ENCODE measurements at regions not wholly inside any gene's neighbourhood (a gene's known extent, or its start where the extent isn't known, plus 50 kb on each side); places are given as distances from the start of the nearest gene placed in this dataset.
"Not testable (repeated sequence)": the region's sequence is repeated elsewhere in the genome, so short reads cannot be mapped to it uniquely, and the experiment has no call there.

- no peaks in the 10 kb centered on the region for H3K36me3 Mint-ChIP-seq (ENCODE audit: low read depth)
- no peak overlapping the region for H3K4me3 Mint-ChIP-seq
- no peaks in the 10 kb centered on the region for H3K4me1 Mint-ChIP-seq (ENCODE audit: low read depth)
- no peak overlapping the region for H3K27ac Mint-ChIP-seq
- no peak for DNase-seq (ENCODE audit: low spot score)
- no peaks in the 10 kb centered on the region for H3K9me3 Mint-ChIP-seq
- H3K27me3 Mint-ChIP-seq (ENCODE audit: insufficient read depth): peaks cover 5% of the 10 kb centered on the region
- intact Hi-C loops (cut with micrococcal nuclease): no loop called here
These were observed 392.1 kb upstream of the PODXL start for GRCh38 chr7:131948434-131949053.

DNA sequence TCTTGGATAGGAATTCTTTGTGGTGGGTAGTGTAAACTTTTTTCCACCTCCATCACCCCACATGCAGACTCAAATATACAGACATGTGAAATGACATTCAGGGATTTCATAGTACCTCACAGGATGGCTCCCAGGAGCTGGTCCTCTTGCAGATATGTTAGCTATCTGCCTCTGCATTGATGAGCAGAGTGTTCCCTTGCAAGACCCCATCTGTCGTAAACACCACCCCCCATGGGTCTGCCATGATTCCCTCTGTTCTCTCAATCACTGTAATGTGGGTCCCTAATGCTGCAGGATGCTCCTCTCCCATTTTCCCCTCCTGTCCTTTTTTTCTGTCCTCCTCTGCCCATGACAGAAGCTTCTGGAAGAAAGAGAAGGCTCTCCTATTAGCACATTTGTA is 391.2 kb upstream of the PODXL start:
- Mint-ChIP-seq H3K4me1 (ENCODE audit: low read depth) (no peaks in the 10 kb centered on the region), H3K27me3 (ENCODE audit: insufficient read depth) (peaks cover 5% of the 10 kb centered on the region), H3K9me3 (no peaks in the 10 kb centered on the region), H3K27ac (no peak overlapping the region), H3K4me3 (no peak overlapping the region), H3K36me3 (ENCODE audit: low read depth) (no peaks in the 10 kb centered on the region)
- intact Hi-C loops (cut with micrococcal nuclease): no loop called here
- no peak for DNase-seq (ENCODE audit: low spot score)

DNA sequence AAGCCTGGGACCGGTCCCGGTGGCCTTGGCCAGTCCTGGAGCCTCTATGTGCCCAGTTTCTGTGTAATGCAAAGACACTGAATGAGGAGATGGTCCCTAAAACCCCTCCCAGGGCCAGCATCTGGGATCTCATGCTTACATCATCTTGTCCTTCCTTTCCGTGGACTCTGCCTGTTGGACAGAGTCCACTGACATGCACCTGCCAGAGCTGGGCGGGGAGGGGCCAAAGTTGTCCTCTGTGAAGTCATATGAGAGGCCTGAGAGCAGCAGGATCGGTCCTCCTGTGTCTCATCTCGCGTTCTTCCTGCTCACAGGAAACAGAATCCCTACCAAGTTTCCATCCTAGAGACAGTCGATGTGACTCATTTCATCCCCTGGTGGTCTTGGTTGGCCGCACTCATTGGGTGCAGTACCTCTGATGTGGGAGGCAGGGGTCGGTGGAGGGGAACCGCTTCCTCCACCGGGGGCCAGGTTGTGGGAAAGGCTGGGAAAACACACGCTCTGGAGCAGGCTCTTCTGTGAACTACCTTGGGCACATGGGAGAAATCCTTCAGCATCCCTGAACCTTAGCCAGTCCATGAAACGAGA is 389.6 kb upstream of the PODXL start:
- intact Hi-C loops (cut with micrococcal nuclease): loop anchor here (1.0 to 2.0 kb wide), 2 partner anchors 103 to 635 kb away; no protein-coding TSS in a partner anchor
- H3K4me1 Mint-ChIP-seq (ENCODE audit: low read depth): no peaks in the 10 kb centered on the region
- DNase-seq (ENCODE audit: low spot score): no peak
- H3K36me3 Mint-ChIP-seq (ENCODE audit: low read depth): no peaks in the 10 kb centered on the region
- H3K27me3 Mint-ChIP-seq (ENCODE audit: insufficient read depth): peaks cover 5% of the 10 kb centered on the region
- H3K9me3 Mint-ChIP-seq: no peaks in the 10 kb centered on the region
- no peak overlapping the region for H3K4me3 Mint-ChIP-seq
- H3K27ac Mint-ChIP-seq: no peak overlapping the region

- Mint-ChIP-seq H3K9me3 (no peaks in the 10 kb centered on the region), H3K27me3 (ENCODE audit: insufficient read depth) (peaks cover 5% of the 10 kb centered on the region), H3K4me1 (ENCODE audit: low read depth) (no peaks in the 10 kb centered on the region), H3K36me3 (ENCODE audit: low read depth) (no peaks in the 10 kb centered on the region), H3K4me3 (peak overlapping the region; percentile 2), H3K27ac (no peak overlapping the region)
- peak; percentile 19 for DNase-seq (ENCODE audit: low spot score)
- intact Hi-C loops (cut with micrococcal nuclease): loop anchor here (1.0 to 2.0 kb wide), 2 partner anchors 104 to 635 kb away; no protein-coding TSS in a partner anchor
These were observed 389.0 kb upstream of the PODXL start for GRCh38 chr7:131945313-131945911.

GRCh38 chr7:131944556-131945069 is 388.2 kb upstream of the PODXL start:
- peaks cover 7% of the 10 kb centered on the region for H3K27me3 Mint-ChIP-seq (ENCODE audit: insufficient read depth)
- H3K4me3 Mint-ChIP-seq: no peak overlapping the region
- intact Hi-C loops (cut with micrococcal nuclease): loop anchor here (1.0 to 2.0 kb wide), 2 partner anchors 105 to 636 kb away; no protein-coding TSS in a partner anchor
- no peak for DNase-seq (ENCODE audit: low spot score)
- no peaks in the 10 kb centered on the region for H3K9me3 Mint-ChIP-seq
- no peaks in the 10 kb centered on the region for H3K4me1 Mint-ChIP-seq (ENCODE audit: low read depth)
- no peak overlapping the region for H3K27ac Mint-ChIP-seq
- no peaks in the 10 kb centered on the region for H3K36me3 Mint-ChIP-seq (ENCODE audit: low read depth)

GRCh38 chr7:131943646-131944045 is 387.2 kb upstream of the PODXL start:
- no peak for DNase-seq (ENCODE audit: low spot score)
- no peak overlapping the region for H3K4me3 Mint-ChIP-seq

GRCh38 chr7:131943211-131943610 is 386.8 kb upstream of the PODXL start:
- no peak overlapping the region for H3K4me3 Mint-ChIP-seq
- no peaks in the 10 kb centered on the region for H3K36me3 Mint-ChIP-seq (ENCODE audit: low read depth)
- no peak overlapping the region for H3K27ac Mint-ChIP-seq
- no peaks in the 10 kb centered on the region for H3K4me1 Mint-ChIP-seq (ENCODE audit: low read depth)
- peaks cover 7% of the 10 kb centered on the region for H3K27me3 Mint-ChIP-seq (ENCODE audit: insufficient read depth)
- intact Hi-C loops (cut with micrococcal nuclease): no loop called here
- H3K9me3 Mint-ChIP-seq: no peaks in the 10 kb centered on the region
- no peak for DNase-seq (ENCODE audit: low spot score)

More at GRCh38 chr7:131943646-131944045, 387.2 kb upstream of the PODXL start:
- intact Hi-C loops (cut with micrococcal nuclease): loop anchor here (2.0 kb wide), 1 partner anchor 637 kb away; no protein-coding TSS in a partner anchor
- H3K27ac Mint-ChIP-seq: no peak overlapping the region
- no peaks in the 10 kb centered on the region for H3K4me1 Mint-ChIP-seq (ENCODE audit: low read depth)
- H3K36me3 Mint-ChIP-seq (ENCODE audit: low read depth): no peaks in the 10 kb centered on the region
- H3K27me3 Mint-ChIP-seq (ENCODE audit: insufficient read depth): peaks cover 7% of the 10 kb centered on the region
- H3K9me3 Mint-ChIP-seq: no peaks in the 10 kb centered on the region

DNA sequence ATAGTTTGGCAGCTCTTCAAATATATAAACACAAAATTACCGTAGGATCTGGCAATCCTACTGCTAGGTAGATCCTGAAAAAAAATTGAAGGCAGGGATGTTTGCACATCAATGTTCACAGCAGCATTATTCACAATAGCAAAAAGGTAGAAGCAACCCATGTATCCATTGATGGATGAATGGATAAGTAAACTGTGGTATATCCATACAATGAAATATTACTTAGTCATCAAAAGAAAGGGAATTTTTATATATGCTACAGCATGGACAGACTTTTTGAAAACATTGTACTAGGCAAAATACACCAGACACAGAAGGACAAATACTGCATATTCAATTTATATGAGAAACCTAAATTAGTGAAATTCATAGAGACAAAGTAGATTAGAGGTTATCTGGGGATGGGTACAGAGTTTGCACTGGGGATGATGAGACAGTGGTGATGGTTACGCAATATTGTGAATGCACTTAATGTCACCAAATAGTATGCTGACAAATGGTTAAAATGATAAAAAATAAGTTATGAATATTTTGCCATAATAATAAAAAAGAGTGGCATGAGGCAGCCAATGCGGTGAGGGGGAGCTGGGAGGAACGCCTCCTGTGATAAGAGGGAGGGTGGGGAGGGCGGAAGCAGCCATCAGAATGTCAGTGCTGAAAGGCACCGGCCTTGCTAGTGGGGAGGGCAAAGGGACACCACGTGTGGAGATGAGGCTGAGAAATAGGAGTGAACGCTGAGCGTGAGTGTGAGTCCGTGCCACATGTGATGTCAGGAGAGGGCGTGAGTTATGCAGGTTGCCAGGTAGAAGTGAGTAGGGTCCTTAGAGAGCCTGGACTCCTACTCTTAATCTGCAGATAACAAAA is 386.1 kb upstream of the PODXL start:
- no peak for DNase-seq (ENCODE audit: low spot score)
- H3K9me3 Mint-ChIP-seq: no peaks in the 10 kb centered on the region
- intact Hi-C loops (cut with micrococcal nuclease): no loop called here
- no peak overlapping the region for H3K4me3 Mint-ChIP-seq
- peaks cover 7% of the 10 kb centered on the region for H3K27me3 Mint-ChIP-seq (ENCODE audit: insufficient read depth)
- no peaks in the 10 kb centered on the region for H3K36me3 Mint-ChIP-seq (ENCODE audit: low read depth)
- H3K4me1 Mint-ChIP-seq (ENCODE audit: low read depth): no peaks in the 10 kb centered on the region
- H3K27ac Mint-ChIP-seq: no peak overlapping the region

GRCh38 chr7:131941291-131941690 is 384.9 kb upstream of the PODXL start:
- Mint-ChIP-seq H3K4me1 (ENCODE audit: low read depth) (no peaks in the 10 kb centered on the region), H3K36me3 (ENCODE audit: low read depth) (no peaks in the 10 kb centered on the region), H3K27ac (no peak overlapping the region), H3K9me3 (no peaks in the 10 kb centered on the region), H3K27me3 (ENCODE audit: insufficient read depth) (peaks cover 3% of the 10 kb centered on the region), H3K4me3 (no peak overlapping the region)
- intact Hi-C loops (cut with micrococcal nuclease): no loop called here
- no peak for DNase-seq (ENCODE audit: low spot score)

DNA sequence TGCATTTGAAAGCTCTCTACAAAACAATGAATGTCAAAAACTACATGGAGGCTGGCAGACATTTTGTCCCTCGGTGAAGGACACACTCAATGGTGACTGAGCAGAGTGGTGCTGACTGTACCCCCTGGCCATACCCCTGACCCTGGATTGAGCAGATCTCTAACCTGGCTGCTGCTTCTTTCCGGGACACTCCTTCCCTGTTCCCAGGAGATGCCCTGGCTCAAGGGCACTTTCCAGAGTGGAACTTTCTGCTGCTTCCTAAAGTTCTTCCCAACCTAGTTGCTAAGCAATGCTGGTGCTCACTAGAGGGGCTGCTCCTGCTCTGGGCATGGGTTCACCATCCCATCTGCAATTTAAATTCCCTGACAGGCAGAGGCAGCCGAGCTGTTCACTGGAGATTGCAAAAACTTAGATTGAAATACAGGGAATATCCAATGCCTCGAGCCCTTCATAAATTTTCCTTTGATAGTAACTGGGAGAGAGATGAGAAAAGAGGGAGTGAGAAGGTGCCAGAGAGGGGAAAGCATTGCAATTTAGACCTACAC is 384.3 kb upstream of the PODXL start:
- Mint-ChIP-seq H3K36me3 (ENCODE audit: low read depth) (no peaks in the 10 kb centered on the region), H3K27me3 (ENCODE audit: insufficient read depth) (peaks cover 3% of the 10 kb centered on the region)
- intact Hi-C loops (cut with micrococcal nuclease): no loop called here

DNA sequence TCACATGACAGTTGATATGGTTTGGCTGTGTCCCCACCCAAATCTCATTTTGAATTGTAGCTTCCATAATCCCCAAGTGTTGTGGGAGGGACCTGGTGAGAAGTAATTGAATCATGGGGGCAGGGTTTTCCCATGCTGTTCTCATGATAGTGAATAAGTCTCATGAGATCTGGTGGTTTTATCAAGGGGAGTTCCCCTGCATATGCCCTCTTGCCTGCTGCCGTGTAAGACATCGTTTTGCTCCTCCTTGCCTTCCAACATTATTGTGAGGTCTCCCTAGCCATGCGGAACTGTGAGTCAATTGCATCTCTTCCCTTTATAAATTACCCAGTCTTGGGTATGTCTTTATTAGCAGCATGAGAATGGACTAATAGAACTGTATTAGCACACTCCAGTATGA is 382.4 kb upstream of the PODXL start:
- DNase-seq (ENCODE audit: low spot score); H3K4me1 Mint-ChIP-seq (ENCODE audit: low read depth); H3K27ac Mint-ChIP-seq; H3K27me3 Mint-ChIP-seq (ENCODE audit: insufficient read depth); H3K4me3 Mint-ChIP-seq; H3K36me3 Mint-ChIP-seq (ENCODE audit: low read depth); H3K9me3 Mint-ChIP-seq; intact Hi-C loops (cut with micrococcal nuclease): not testable (repeated sequence)

More for the DNA sequence above, 384.3 kb upstream of the PODXL start:
- DNase-seq (ENCODE audit: low spot score): no peak
- Mint-ChIP-seq H3K9me3 (no peaks in the 10 kb centered on the region), H3K27ac (no peak overlapping the region), H3K4me3 (no peak overlapping the region), H3K4me1 (ENCODE audit: low read depth) (no peaks in the 10 kb centered on the region)

- Mint-ChIP-seq H3K4me1 (ENCODE audit: low read depth) (no peaks in the 10 kb centered on the region), H3K4me3 (no peak overlapping the region)
- intact Hi-C loops (cut with micrococcal nuclease): no loop called here
These were observed 381.4 kb upstream of the PODXL start for GRCh38 chr7:131937868-131938267.

More at GRCh38 chr7:131937868-131938267, 381.4 kb upstream of the PODXL start:
- Mint-ChIP-seq H3K9me3 (no peaks in the 10 kb centered on the region), H3K36me3 (ENCODE audit: low read depth) (no peaks in the 10 kb centered on the region), H3K27ac (no peak overlapping the region), H3K27me3 (ENCODE audit: insufficient read depth) (peaks cover 3% of the 10 kb centered on the region)
- no peak for DNase-seq (ENCODE audit: low spot score)

Data from activated T-helper 1 cell treated with anti-CD3 and anti-CD28 coated beads, Interleukin-12 subunit alpha, Interleukin-12 subunit beta, Interleukin-2, Interleukin-4 antibody, amounts not matched to agents 30 ng/mL and 10 ng/mL and 1 ng/mL, durations not matched to agents 14 hours and 24 hours and 36 hours (primary cell).